Left ventricle myocardium superior (tissue), 1 donor: ENCODE measurements at regions not wholly inside any gene's neighbourhood (a gene's known extent, or its start where the extent isn't known, plus 50 kb on each side); places are given as distances from the start of the nearest gene placed in this dataset.
A peak's percentile ranks its signal among the peaks of the same experiment; 100 is the strongest.

Source experiments
- ATAC-seq: fragments of 200-7000 bp; cut with Tn5 transposase; one replicate; pipeline ENCODE4 v1.9.1; 2020; ENCODE audit warnings: mild to moderate bottlenecking, moderate library complexity
- DNase-seq: peaks from one replicate; pipeline ENCODE4 v3.0.0-alpha.2; 2020
- intact Hi-C: fragments of 100-400 bp; cut with micrococcal nuclease; formaldehyde crosslinking; loops from one replicate; pipeline ENCODE4 v1.11.0; 2022
- donor health status: DM: no; HTN: yes; CAD: no; lungs with severe emphysema.

DNA sequence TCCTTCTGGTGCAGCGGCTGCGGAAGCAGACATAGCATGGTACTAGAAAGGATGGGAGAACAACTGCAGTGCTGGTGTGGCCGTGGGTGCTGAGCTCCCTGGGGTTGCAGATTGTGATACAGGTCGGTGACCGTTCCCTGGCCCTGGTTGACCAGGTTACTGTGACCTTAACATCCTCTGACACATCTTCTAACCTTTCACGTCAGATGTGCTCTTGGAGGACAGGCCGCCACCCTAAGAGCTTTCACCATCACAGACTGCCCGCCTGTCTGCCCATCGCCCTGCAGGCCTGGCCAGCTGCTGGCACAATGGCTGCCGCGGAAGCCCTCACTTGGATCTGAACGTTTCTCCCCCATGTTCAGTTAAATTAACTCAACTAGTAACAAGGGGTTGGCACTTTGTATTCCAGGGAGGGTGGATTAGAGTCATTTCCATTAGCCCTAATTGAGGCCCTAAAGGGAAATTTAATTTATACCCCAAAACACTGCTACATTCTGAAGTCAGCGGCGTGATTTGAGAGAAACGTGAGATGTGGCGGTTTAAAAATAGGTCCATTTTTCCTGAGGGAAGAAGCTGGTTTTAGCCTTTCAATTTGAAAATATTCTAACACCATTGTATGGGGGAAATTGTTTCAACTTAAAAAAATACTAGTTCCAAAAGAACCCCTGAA, 443.9 kb upstream of the CDH4 start:
- no peak for DNase-seq
- no peak for ATAC-seq
- intact Hi-C loops: no loop called here

DNA sequence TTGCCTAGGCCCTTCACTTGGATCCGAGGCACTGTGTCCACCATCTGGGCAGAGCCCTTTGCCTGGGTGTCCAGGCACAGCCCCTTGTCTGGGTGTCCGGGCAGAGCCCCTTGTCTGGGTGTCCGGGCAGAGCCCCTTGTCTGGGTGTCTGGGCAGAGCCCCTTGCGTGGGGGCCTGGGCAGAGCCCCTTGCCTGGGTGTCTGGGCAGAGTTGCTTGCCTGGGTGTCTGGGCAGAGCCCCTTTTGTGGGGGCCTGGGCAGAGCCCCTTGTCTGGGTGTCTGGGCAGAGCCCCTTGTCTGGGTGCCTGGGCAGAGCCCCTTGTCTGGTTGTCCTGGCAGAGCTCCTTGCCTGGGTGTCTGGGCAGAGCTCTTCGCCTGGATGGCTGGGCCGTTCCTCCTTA, 443.4 kb upstream of the CDH4 start:
- ATAC-seq (no peak), DNase-seq (no peak)
- intact Hi-C loops: no loop called here

- intact Hi-C loops: no loop called here
- ATAC-seq (no peak), DNase-seq (no peak)
Observed at GRCh38 chr20:60810561-60810960, 441.5 kb upstream of the CDH4 start.

GRCh38 chr20:60812561-60812960, 439.5 kb upstream of the CDH4 start:
- no peak for ATAC-seq
- intact Hi-C loops: no loop called here
- no peak for DNase-seq

GRCh38 chr20:60813066-60813465, 439.0 kb upstream of the CDH4 start:
- intact Hi-C loops: no loop called here
- ATAC-seq: no peak

DNA sequence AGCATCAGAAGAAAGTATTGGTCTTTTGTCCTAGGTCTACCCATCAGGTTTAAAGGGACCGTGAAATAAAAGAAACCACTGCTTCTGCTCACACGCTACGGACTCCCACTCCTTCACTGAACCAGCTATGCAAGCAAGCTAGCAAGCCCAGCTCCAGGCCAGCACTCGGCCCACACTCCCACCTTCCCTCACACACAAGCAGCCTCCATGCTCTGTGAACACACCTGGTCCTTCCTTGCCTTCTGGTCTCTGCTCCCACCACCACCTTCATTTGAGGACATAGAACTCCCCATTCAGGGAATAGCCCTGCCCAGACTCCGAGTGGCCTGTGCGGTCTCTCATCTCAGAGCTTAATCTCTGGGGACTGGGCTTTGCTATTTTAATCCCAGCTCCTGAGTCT, 436.4 kb upstream of the CDH4 start:
- DNase-seq (no peak), ATAC-seq (no peak)
- intact Hi-C loops: no loop called here

More at GRCh38 chr20:60813066-60813465, 439.0 kb upstream of the CDH4 start:
- DNase-seq: no peak

- ATAC-seq (no peak), DNase-seq (no peak)
- intact Hi-C loops: no loop called here
Observed at GRCh38 chr20:60816901-60817300, 435.2 kb upstream of the CDH4 start.

DNA sequence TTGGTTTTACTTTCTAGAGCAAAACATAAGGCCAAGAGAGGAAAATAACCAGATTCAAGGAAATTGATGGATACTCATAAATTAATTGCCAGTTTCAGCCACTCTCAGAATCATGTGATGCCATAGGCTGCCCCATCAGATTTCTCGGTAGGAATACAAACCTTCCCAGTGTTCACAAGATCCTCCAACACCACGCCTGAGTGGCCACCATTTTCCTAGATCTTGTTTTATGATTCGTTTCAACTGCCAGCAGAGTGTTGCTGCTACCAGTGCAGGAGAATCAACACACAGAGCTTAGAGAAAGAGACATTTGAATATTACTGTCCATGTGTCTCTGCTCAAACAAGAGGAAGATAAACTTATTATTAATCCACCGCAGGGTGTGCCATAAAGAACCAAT, 434.2 kb upstream of the CDH4 start:
- intact Hi-C loops: no loop called here
- DNase-seq (no peak), ATAC-seq (no peak)

DNA sequence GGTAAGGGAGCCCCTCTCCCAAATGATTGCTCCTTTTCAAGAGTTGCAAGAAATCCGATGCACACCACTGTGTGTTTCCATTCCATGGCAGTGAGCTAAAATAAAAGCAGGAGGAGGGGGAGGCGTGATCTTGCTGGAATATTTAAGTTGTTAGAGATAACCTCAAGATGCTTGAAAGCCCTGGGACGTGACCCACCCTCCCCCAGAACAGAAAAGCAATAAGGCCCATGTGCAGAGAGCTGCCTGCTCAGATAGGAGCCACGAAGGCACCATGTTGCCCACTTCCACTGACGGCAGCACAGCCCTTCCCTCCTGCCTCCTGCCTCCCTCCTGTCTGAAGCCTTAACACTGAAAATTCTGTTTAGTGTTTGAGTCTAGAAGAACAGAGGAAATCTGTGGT, 432.6 kb upstream of the CDH4 start:
- DNase-seq (no peak), ATAC-seq (no peak)
- intact Hi-C loops: no loop called here

- no peak for DNase-seq
- no peak for ATAC-seq
- intact Hi-C loops: no loop called here
Observed at GRCh38 chr20:60820149-60820548, 431.9 kb upstream of the CDH4 start.

DNA sequence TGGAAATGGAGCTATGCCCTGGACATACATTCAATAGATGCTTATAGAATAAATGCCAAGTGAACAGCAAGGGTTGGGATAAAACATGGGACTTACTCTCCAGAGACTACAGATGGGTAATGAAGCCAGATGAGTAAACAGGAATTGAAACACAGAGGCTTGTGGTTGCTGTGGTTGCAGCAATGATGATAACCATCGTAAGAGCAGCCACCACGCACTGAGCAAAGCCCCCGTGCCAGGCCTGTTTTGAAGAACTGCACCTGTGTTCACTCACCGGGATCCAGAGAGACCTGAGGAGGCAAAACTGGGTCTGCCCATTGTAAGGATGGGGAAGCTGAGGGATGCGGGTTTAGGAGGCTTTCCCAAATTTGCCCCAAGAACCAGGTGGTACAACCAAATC, 431.1 kb upstream of the CDH4 start:
- DNase-seq (no peak), ATAC-seq (no peak)
- intact Hi-C loops: no loop called here

- ATAC-seq: no peak
- intact Hi-C loops: no loop called here
- no peak for DNase-seq
Observed at GRCh38 chr20:60822699-60823607, 429.1 kb upstream of the CDH4 start.

GRCh38 chr20:60835876-60836275, 416.2 kb upstream of the CDH4 start:
- DNase-seq: no peak
- intact Hi-C loops: no loop called here
- ATAC-seq: no peak

DNA sequence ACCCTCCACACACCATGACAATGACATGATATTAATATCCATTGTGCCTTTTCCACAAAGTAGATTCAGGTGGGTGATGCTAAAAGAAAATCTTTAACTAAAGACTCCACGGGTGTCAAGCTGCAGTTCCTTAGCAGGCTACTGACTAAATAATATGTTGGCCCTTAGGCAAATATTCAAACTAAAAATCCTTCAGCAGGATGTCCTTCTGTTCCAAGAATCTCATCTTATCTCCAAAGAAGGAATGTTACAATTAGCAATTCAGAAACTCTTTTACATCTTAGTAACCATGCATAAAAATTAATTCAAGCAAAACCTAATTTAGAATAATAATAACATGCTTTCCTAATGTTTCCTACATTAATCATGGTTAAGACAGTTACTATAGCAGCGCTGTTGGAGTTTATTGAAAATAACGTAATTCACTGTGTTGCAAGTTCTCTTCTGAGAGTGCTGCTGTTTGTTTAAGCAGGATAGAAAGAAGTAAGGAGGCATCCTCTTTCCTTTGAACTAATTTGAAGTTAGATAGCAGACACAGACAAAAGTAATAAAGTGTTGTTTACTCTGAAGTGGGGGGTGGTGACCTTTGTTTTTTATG, 414.8 kb upstream of the CDH4 start:
- intact Hi-C loops: no loop called here
- ATAC-seq (no peak), DNase-seq (no peak)

DNA sequence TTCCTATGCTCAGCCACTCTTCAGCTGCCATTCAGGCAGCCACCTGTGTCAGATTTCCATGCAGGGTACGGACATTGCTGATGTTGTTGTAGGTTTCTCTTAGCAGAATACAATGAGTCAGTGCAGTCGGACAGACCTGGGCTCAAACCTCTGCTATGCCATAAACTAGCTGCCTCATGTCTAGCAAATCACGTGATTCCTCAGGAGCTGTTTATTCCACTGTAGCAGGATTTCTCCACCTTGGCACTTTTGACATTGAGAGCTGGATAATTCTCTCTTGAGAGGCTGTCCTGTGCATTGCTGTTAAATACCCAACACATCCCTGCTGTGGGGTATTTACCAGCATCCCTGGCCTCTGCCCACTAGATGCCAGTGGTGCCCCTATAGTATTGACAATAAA, 413.8 kb upstream of the CDH4 start:
- no peak for ATAC-seq
- DNase-seq: no peak
- intact Hi-C loops: no loop called here

DNA sequence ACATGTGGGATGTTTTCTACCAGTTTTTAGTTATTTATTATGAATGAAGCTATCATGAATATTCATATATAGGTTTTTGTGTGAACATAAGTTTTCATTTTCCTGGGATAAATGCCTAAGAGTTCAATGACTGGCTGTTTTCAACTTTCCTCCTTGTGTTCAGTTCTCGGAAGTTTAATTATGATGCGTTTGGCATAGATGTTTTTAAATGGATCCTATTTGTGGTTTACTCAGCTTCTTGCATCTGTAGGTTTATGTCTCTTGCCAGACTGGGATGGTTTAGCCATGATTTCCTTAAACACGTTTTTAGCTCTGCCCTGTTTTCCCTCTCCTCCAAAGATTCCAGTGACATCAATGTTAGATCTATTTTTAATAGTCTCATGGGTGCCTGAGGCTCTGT, 411.1 kb upstream of the CDH4 start:
- no peak for DNase-seq
- intact Hi-C loops: no loop called here
- ATAC-seq: no peak

DNA sequence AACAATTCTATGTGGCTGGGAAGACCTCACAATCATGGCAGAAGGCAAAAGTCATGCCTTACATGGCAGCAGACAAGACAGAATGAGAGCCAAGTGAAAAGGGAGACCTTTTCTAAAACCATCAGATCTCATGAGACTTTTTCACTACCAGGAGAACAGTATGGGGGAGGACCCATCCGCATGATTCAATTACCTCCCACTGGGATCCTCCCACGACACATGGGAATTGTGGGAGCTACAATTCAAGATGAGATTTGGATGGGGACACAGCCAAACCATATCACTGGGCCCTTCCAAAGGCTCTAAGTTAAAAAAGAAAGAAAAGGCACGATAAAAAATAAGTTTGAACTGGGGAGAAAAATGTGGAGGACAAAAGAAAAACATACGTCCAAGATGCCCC, 406.9 kb upstream of the CDH4 start:
- DNase-seq (no peak), ATAC-seq (no peak)
- intact Hi-C loops: no loop called here

GRCh38 chr20:60851826-60852704, 400.0 kb upstream of the CDH4 start:
- no peak for DNase-seq
- ATAC-seq: no peak
- intact Hi-C loops: loop anchor here (10.0 kb wide), 1 partner anchor 1023 kb away; no protein-coding TSS in a partner anchor

DNA sequence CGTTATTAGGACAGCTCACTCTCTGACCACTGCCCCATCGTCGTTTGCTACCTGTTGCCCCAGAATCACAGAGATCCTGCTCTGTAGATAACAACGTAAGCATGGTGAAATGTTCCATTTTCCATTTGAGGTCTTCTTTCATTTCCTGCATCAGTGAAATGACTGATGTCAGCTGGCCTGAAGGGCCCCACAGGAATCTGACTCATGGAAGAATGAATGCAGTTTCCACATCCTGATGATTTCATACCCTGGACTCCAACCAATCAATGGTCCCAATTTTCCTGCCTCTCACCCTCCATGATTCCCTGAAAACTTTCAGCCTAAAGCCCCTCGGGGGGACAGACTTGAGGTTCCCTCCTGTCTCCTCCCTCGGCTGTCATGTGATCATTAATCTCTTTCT, 394.4 kb upstream of the CDH4 start:
- intact Hi-C loops: loop anchor here (10.0 kb wide), 1 partner anchor 1017 kb away; no protein-coding TSS in a partner anchor
- ATAC-seq (peak; percentile 36), DNase-seq (no peak)
